Lung (tissue), 11 donors: ENCODE measurements at regions not wholly inside any gene's neighbourhood (a gene's known extent, or its start where the extent isn't known, plus 50 kb on each side); places are given as distances from the start of the nearest gene placed in this dataset.

Experiments
- ATAC-seq: fragments of 200-7000 bp; cut with Tn5 transposase; one replicate; pipeline ENCODE4 v1.9.1; 2020; ENCODE audit warnings: moderate number of reproducible peaks; ENCODE audit not compliant: insufficient read depth, low FRiP score
- DNase-seq, 3 donors: peaks; one replicate each; pipeline ENCODE4 v3.0.0-alpha.2; 2013 to 2017
- H3K27ac ChIP-seq, 2 donors: one replicate each; pipeline ENCODE4 v1.5.1; 2013; ENCODE audit warnings: mild to moderate bottlenecking in 2 of 2, moderate library complexity in 2 of 2, control low read depth in 1 of 2, inconsistent platforms in 1 of 2, low read depth in 1 of 2, low read length in 1 of 2
- H3K27me3 ChIP-seq, 3 donors: one replicate each; pipeline ENCODE4 v1.5.1; 2013; ENCODE audit warnings: low read length in 2 of 3; ENCODE audit not compliant: control insufficient read depth in 3 of 3, insufficient read depth in 3 of 3
- H3K36me3 ChIP-seq, 4 donors: one replicate each; pipeline ENCODE4 v1.5.1; 2013; ENCODE audit warnings: low read length in 4 of 4, mild to moderate bottlenecking in 1 of 4, moderate library complexity in 1 of 4; ENCODE audit not compliant: control insufficient read depth in 4 of 4, insufficient read depth in 4 of 4
- H3K4me1 ChIP-seq, 5 donors: one replicate each; pipeline ENCODE4 v1.5.1; 2013; ENCODE audit warnings: low read length in 5 of 5, mild to moderate bottlenecking in 2 of 5, moderate library complexity in 1 of 5; ENCODE audit not compliant: control insufficient read depth in 5 of 5, insufficient read depth in 5 of 5
- H3K4me3 ChIP-seq: one replicate; pipeline ENCODE4 v1.5.1; 2013; ENCODE audit warnings: mild to moderate bottlenecking, control low read depth, moderate library complexity
- H3K9ac ChIP-seq, 2 donors: one replicate each; pipeline ENCODE4 v1.5.1; 2013; ENCODE audit warnings: low read length in 2 of 2, control low read depth in 1 of 2; ENCODE audit not compliant: insufficient read depth in 1 of 2
- H3K9me3 ChIP-seq, 4 donors: one replicate each; pipeline ENCODE4 v1.5.1; 2013; ENCODE audit warnings: low read length in 3 of 4, mild to moderate bottlenecking in 1 of 4, moderate library complexity in 1 of 4; ENCODE audit not compliant: control insufficient read depth in 4 of 4, insufficient read depth in 3 of 4
- CTCF ChIP-seq: IDR thresholded peaks from 2 replicates; pipeline ENCODE4 v1.5.1; 2012; ENCODE audit warnings: mild to moderate bottlenecking; ENCODE audit errors: control extremely low read depth, extremely low read depth
- WGBS, 2 donors: extraction: QIAGEN DNeasy Blood & Tissue Kit; methylation state at CpG; one replicate each; pipeline ENCODE4 v1.1.7; 2013; 5-methylcytosine and 5-hydroxymethylcytosine counted together
- donor health status: control.
- donor health status: control.
- donor health status: Bipolar disorder and iron deficiency.
- donor health status: healthy.
- donor health status: DM: yes; HTN: yes; CAD: no.

GRCh38 chr4:96003951-96004740 lies 164.3 kb downstream of the PDHA2 start:
- no peaks in the 10 kb centered on the region for H3K9me3 ChIP-seq
- no peak overlapping the region for H3K9ac ChIP-seq
- no peak for ATAC-seq
- TF ChIP-seq CTCF = no peak
- no peak for DNase-seq
- no peak overlapping the region for H3K4me3 ChIP-seq
- H3K36me3 ChIP-seq = no peaks in the 10 kb centered on the region
- H3K4me1 ChIP-seq = no peaks in the 10 kb centered on the region
- no peaks in the 10 kb centered on the region for H3K27me3 ChIP-seq
- WGBS, 2 donors = 64 to 75% methylated on average over 8 of the region's 8 CpGs
- H3K27ac ChIP-seq = no peak overlapping the region

- H3K27me3 ChIP-seq = no peaks in the 10 kb centered on the region
- no peaks in the 10 kb centered on the region for H3K9me3 ChIP-seq
- H3K36me3 ChIP-seq = no peaks in the 10 kb centered on the region
- no peak overlapping the region for H3K4me3 ChIP-seq
- DNase-seq (no peak), ATAC-seq (no peak)
- H3K9ac ChIP-seq = no peak overlapping the region
- TF ChIP-seq CTCF = no peak
- 66 to 74% methylated on average over 1 of the region's 1 CpG for WGBS, 2 donors
- H3K4me1 ChIP-seq = no peaks in the 10 kb centered on the region
- no peak overlapping the region for H3K27ac ChIP-seq
Observed at GRCh38 chr4:96009427-96010119, 169.7 kb downstream of the PDHA2 start.

GRCh38 chr4:96012687-96013086 lies 172.8 kb downstream of the PDHA2 start:
- 61 to 85% methylated on average over 2 of the region's 2 CpGs for WGBS, 2 donors
- Histone ChIP-seq H3K27ac (no peak overlapping the region), H3K9me3 (no peaks in the 10 kb centered on the region), H3K9ac (no peak overlapping the region), H3K36me3 (no peaks in the 10 kb centered on the region), H3K27me3 (no peaks in the 10 kb centered on the region), H3K4me1 (peaks cover 0 to 2% (median 0%) of the 10 kb centered on the region in 5 donors), H3K4me3 (no peak overlapping the region)
- ATAC-seq = no peak
- no peak for DNase-seq
- no peak for TF ChIP-seq CTCF
